ENCODE measurements at regions not wholly inside any gene's neighbourhood (a gene's known extent, or its start where the extent isn't known, plus 50 kb on each side); places are given as distances from the start of the nearest gene placed in this dataset.
"Not testable (repeated sequence)": the region's sequence is repeated elsewhere in the genome, so short reads cannot be mapped to it uniquely, and the experiment has no call there.

- H3K36me3 Mint-ChIP-seq (ENCODE audit: low read depth): no peaks in the 10 kb centered on the region
- H3K4me3 Mint-ChIP-seq: no peak overlapping the region
- DNase-seq (no peak), ATAC-seq (no peak)
- no peaks in the 10 kb centered on the region for H3K4me1 Mint-ChIP-seq
- peaks cover 4% of the 10 kb centered on the region for H3K9me3 Mint-ChIP-seq
- no peak overlapping the region for H3K27ac Mint-ChIP-seq
- no peaks in the 10 kb centered on the region for H3K27me3 Mint-ChIP-seq
These were observed 549.1 kb upstream of the CCNG1 start for GRCh38 chr5:162888268-162888667.

- Mint-ChIP-seq H3K4me1 (no peaks in the 10 kb centered on the region), H3K36me3 (ENCODE audit: low read depth) (no peaks in the 10 kb centered on the region), H3K9me3 (peaks cover 11% of the 10 kb centered on the region), H3K27ac (no peak overlapping the region), H3K4me3 (no peak overlapping the region), H3K27me3 (no peaks in the 10 kb centered on the region)
- DNase-seq: no peak
- ATAC-seq: no peak
These were observed 525.5 kb upstream of the CCNG1 start for GRCh38 chr5:162911873-162912272.

- H3K4me1 Mint-ChIP-seq: no peaks in the 10 kb centered on the region
- H3K27me3 Mint-ChIP-seq: no peaks in the 10 kb centered on the region
- DNase-seq (no peak), ATAC-seq (no peak)
- no peaks in the 10 kb centered on the region for H3K36me3 Mint-ChIP-seq (ENCODE audit: low read depth)
- H3K27ac Mint-ChIP-seq: no peak overlapping the region
- peaks cover 12% of the 10 kb centered on the region for H3K9me3 Mint-ChIP-seq
- H3K4me3 Mint-ChIP-seq: no peak overlapping the region
These were observed 521.0 kb upstream of the CCNG1 start for GRCh38 chr5:162916368-162916767.

- H3K4me1 Mint-ChIP-seq: no peaks in the 10 kb centered on the region
- ATAC-seq (no peak), DNase-seq (no peak)
- no peak overlapping the region for H3K27ac Mint-ChIP-seq
- H3K36me3 Mint-ChIP-seq (ENCODE audit: low read depth): no peaks in the 10 kb centered on the region
- no peaks in the 10 kb centered on the region for H3K27me3 Mint-ChIP-seq
- H3K4me3 Mint-ChIP-seq: no peak overlapping the region
- peaks cover 16% of the 10 kb centered on the region for H3K9me3 Mint-ChIP-seq
These were observed 508.3 kb upstream of the CCNG1 start for GRCh38 chr5:162929104-162929503.

- H3K27ac Mint-ChIP-seq: no peak overlapping the region
- no peak overlapping the region for H3K4me3 Mint-ChIP-seq
- H3K4me1 Mint-ChIP-seq: no peaks in the 10 kb centered on the region
- no peaks in the 10 kb centered on the region for H3K36me3 Mint-ChIP-seq (ENCODE audit: low read depth)
- DNase-seq (no peak), ATAC-seq (no peak)
- H3K9me3 Mint-ChIP-seq: peaks cover 25% of the 10 kb centered on the region
- no peaks in the 10 kb centered on the region for H3K27me3 Mint-ChIP-seq
These were observed 505.9 kb upstream of the CCNG1 start for GRCh38 chr5:162931501-162931900.

GRCh38 chr5:162939991-162940390 is 497.4 kb upstream of the CCNG1 start:
- Mint-ChIP-seq H3K27ac (no peak overlapping the region), H3K9me3 (peaks cover 18% of the 10 kb centered on the region), H3K4me1 (no peaks in the 10 kb centered on the region), H3K36me3 (ENCODE audit: low read depth) (no peaks in the 10 kb centered on the region), H3K27me3 (no peaks in the 10 kb centered on the region), H3K4me3 (no peak overlapping the region)
- ATAC-seq (no peak), DNase-seq (no peak)

- Mint-ChIP-seq H3K27me3 (no peaks in the 10 kb centered on the region), H3K36me3 (ENCODE audit: low read depth) (no peaks in the 10 kb centered on the region), H3K9me3 (peaks cover 7% of the 10 kb centered on the region), H3K27ac (no peak overlapping the region), H3K4me3 (no peak overlapping the region), H3K4me1 (no peaks in the 10 kb centered on the region)
- no peak for ATAC-seq
- no peak for DNase-seq
These were observed 488.7 kb upstream of the CCNG1 start for GRCh38 chr5:162948677-162949076.

- H3K4me3 Mint-ChIP-seq: no peak overlapping the region
- DNase-seq (no peak), ATAC-seq (no peak)
- H3K27ac Mint-ChIP-seq: no peak overlapping the region
- no peaks in the 10 kb centered on the region for H3K36me3 Mint-ChIP-seq (ENCODE audit: low read depth)
- H3K27me3 Mint-ChIP-seq: no peaks in the 10 kb centered on the region
- H3K9me3 Mint-ChIP-seq: peaks cover 4% of the 10 kb centered on the region
- no peaks in the 10 kb centered on the region for H3K4me1 Mint-ChIP-seq
These were observed 480.8 kb upstream of the CCNG1 start for GRCh38 chr5:162956570-162956969.

- H3K36me3 Mint-ChIP-seq (ENCODE audit: low read depth); H3K4me1 Mint-ChIP-seq; H3K27me3 Mint-ChIP-seq; ATAC-seq; H3K27ac Mint-ChIP-seq; H3K4me3 Mint-ChIP-seq; DNase-seq: not testable (repeated sequence)
- H3K9me3 Mint-ChIP-seq: peaks cover 23% of the 10 kb centered on the region
These were observed 473.3 kb upstream of the CCNG1 start for GRCh38 chr5:162964144-162964543.

- no peaks in the 10 kb centered on the region for H3K4me1 Mint-ChIP-seq
- peaks cover 3% of the 10 kb centered on the region for H3K9me3 Mint-ChIP-seq
- no peak overlapping the region for H3K27ac Mint-ChIP-seq
- H3K27me3 Mint-ChIP-seq: no peaks in the 10 kb centered on the region
- DNase-seq (no peak), ATAC-seq (no peak)
- no peak overlapping the region for H3K4me3 Mint-ChIP-seq
- no peaks in the 10 kb centered on the region for H3K36me3 Mint-ChIP-seq (ENCODE audit: low read depth)
These were observed 447.3 kb upstream of the CCNG1 start for GRCh38 chr5:162990063-162990462.

- Mint-ChIP-seq H3K36me3 (ENCODE audit: low read depth) (no peaks in the 10 kb centered on the region), H3K9me3 (peaks cover 3% of the 10 kb centered on the region), H3K27me3 (no peaks in the 10 kb centered on the region), H3K27ac (no peak overlapping the region), H3K4me1 (no peaks in the 10 kb centered on the region), H3K4me3 (no peak overlapping the region)
- DNase-seq (no peak), ATAC-seq (no peak)
These were observed 446.4 kb upstream of the CCNG1 start for GRCh38 chr5:162990856-162991497.

GRCh38 chr5:162995568-162995967 is 441.8 kb upstream of the CCNG1 start:
- Mint-ChIP-seq H3K4me1 (no peaks in the 10 kb centered on the region), H3K27ac (no peak overlapping the region), H3K36me3 (ENCODE audit: low read depth) (no peaks in the 10 kb centered on the region), H3K9me3 (no peaks in the 10 kb centered on the region), H3K4me3 (no peak overlapping the region), H3K27me3 (no peaks in the 10 kb centered on the region)
- DNase-seq (no peak), ATAC-seq (no peak)

GRCh38 chr5:162996053-162996452 is 441.3 kb upstream of the CCNG1 start:
- H3K4me3 Mint-ChIP-seq: no peak overlapping the region
- H3K27ac Mint-ChIP-seq: no peak overlapping the region
- H3K4me1 Mint-ChIP-seq: no peaks in the 10 kb centered on the region
- no peaks in the 10 kb centered on the region for H3K36me3 Mint-ChIP-seq (ENCODE audit: low read depth)
- H3K9me3 Mint-ChIP-seq: no peaks in the 10 kb centered on the region
- H3K27me3 Mint-ChIP-seq: no peaks in the 10 kb centered on the region
- DNase-seq (no peak), ATAC-seq (no peak)

GRCh38 chr5:163005949-163006348 is 431.4 kb upstream of the CCNG1 start:
- no peaks in the 10 kb centered on the region for H3K4me1 Mint-ChIP-seq
- ATAC-seq (no peak), DNase-seq (no peak)
- H3K36me3 Mint-ChIP-seq (ENCODE audit: low read depth): no peaks in the 10 kb centered on the region
- H3K4me3 Mint-ChIP-seq: no peak overlapping the region
- no peak overlapping the region for H3K27ac Mint-ChIP-seq
- peaks cover 14% of the 10 kb centered on the region for H3K9me3 Mint-ChIP-seq
- no peaks in the 10 kb centered on the region for H3K27me3 Mint-ChIP-seq

- DNase-seq (no peak), ATAC-seq (no peak)
- no peaks in the 10 kb centered on the region for H3K36me3 Mint-ChIP-seq (ENCODE audit: low read depth)
- no peak overlapping the region for H3K4me3 Mint-ChIP-seq
- H3K27ac Mint-ChIP-seq: no peak overlapping the region
- no peaks in the 10 kb centered on the region for H3K4me1 Mint-ChIP-seq
- peaks cover 3% of the 10 kb centered on the region for H3K9me3 Mint-ChIP-seq
- H3K27me3 Mint-ChIP-seq: no peaks in the 10 kb centered on the region
These were observed 414.7 kb upstream of the CCNG1 start for GRCh38 chr5:163022582-163023128.

GRCh38 chr5:163023846-163024245 is 413.5 kb upstream of the CCNG1 start:
- no peaks in the 10 kb centered on the region for H3K4me1 Mint-ChIP-seq
- H3K36me3 Mint-ChIP-seq (ENCODE audit: low read depth): no peaks in the 10 kb centered on the region
- H3K9me3 Mint-ChIP-seq: peaks cover 3% of the 10 kb centered on the region
- DNase-seq: no peak
- no peak overlapping the region for H3K27ac Mint-ChIP-seq
- no peaks in the 10 kb centered on the region for H3K27me3 Mint-ChIP-seq
- H3K4me3 Mint-ChIP-seq: no peak overlapping the region
- no peak for ATAC-seq
